HepG2 (cell line): ENCODE measurements at regions not wholly inside any gene's neighbourhood (a gene's known extent, or its start where the extent isn't known, plus 50 kb on each side); places are given as distances from the start of the nearest gene placed in this dataset.

Source experiments
- AGO1 ChIP-seq: fragments of 200-400 bp; formaldehyde crosslinking; IDR thresholded peaks from 2 replicates; pipeline ENCODE4 v1.6.1; 2017; ENCODE audit warnings: mild to moderate bottlenecking, low read depth, low read length, moderate library complexity; ENCODE audit not compliant: poor library complexity, severe bottlenecking
- CAMTA2 ChIP-seq: sonication (generic); formaldehyde crosslinking; IDR thresholded peaks from 2 replicates; pipeline ENCODE4 v1.4.0; 2020; ENCODE audit warnings: mild to moderate bottlenecking, missing genetic modification reagents, borderline replicate concordance
- POLR2AphosphoS5 ChIP-seq: IDR thresholded peaks from 2 replicates; pipeline ENCODE4 v1.6.1; 2012; ENCODE audit warnings: low read depth, low read length
- PTBP1 ChIP-seq: fragments of 200-400 bp; formaldehyde crosslinking; IDR thresholded peaks from 2 replicates; pipeline ENCODE4 v1.6.1; 2018; ENCODE audit warnings: low read length, low read depth; ENCODE audit not compliant: poor library complexity, severe bottlenecking
- TCF12 ChIP-seq, 2 experiments: fragments of 450-650 bp in 1 of 2; sonication (generic) in 1 of 2; formaldehyde crosslinking in 1 of 2; IDR thresholded peaks; 2 replicates each; pipeline versions ENCODE4 v1.6.1 to v1.8.0; 2017 to 2022; ENCODE audit warnings: antibody characterized with exemption in 1 of 2, mild to moderate bottlenecking in 1 of 2, missing genetic modification reagents in 1 of 2, moderate library complexity in 1 of 2
- U2AF2 ChIP-seq: fragments of 200-400 bp; formaldehyde crosslinking; IDR thresholded peaks from 2 replicates; pipeline ENCODE4 v1.6.1; 2017; ENCODE audit warnings: low read depth, mild to moderate bottlenecking, low read length
- ZNF766 ChIP-seq: sonication (generic); formaldehyde crosslinking; IDR thresholded peaks from 2 replicates; pipeline ENCODE4 v1.5.0; 2020; ENCODE audit warnings: missing genetic modification reagents, borderline replicate concordance
- TF ChIP-seq, protein P1 (sequence below): sonication (generic); formaldehyde crosslinking; IDR thresholded peaks from 2 replicates; pipeline ENCODE4 v1.8.1; 2023; ENCODE audit warnings: missing genetic modification reagents, mild to moderate bottlenecking, borderline replicate concordance
- TF ChIP-seq, protein P2 (sequence below): sonication (generic); formaldehyde crosslinking; IDR thresholded peaks from 2 replicates; pipeline ENCODE4 v1.4.0; 2020; ENCODE audit warnings: missing genetic modification reagents; ENCODE audit errors: not compliant biosample characterization
- TF ChIP-seq, protein P3 (sequence below): sonication (generic); formaldehyde crosslinking; IDR thresholded peaks from 2 replicates; pipeline ENCODE4 v1.4.0; 2020; ENCODE audit warnings: missing genetic modification reagents
- TF ChIP-seq, protein P4 (sequence below): sonication (generic); formaldehyde crosslinking; IDR thresholded peaks from 2 replicates; pipeline ENCODE4 v1.9.0; 2021; ENCODE audit warnings: missing genetic modification reagents, borderline replicate concordance
- TF ChIP-seq, protein P5 (sequence below): sonication (generic); formaldehyde crosslinking; IDR thresholded peaks from 2 replicates; pipeline ENCODE4 v1.4.0; 2020; ENCODE audit warnings: missing genetic modification reagents, borderline replicate concordance

DNA sequence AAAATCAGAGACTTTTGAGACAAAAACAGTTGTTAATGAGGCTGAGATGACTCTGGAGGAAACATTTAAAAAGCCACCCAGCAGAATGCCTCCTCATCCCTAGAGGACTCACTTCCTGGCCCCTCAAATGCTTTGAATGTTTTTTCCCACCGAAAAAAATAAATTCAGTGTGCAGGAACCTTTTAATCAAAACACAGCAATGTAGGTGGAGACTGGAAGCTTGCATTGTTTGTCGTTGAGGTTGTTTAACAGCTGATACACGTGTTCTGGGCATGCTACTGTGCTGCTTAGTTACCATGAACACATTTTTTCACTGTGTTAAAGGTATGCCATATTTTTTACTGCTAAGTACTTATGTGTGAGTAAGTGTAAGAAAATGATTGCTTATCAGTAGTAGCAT, 65.7 kb upstream of the ADCY2 start (continued):
- no peak for TF ChIP-seq PTBP1
- TF ChIP-seq U2AF2: no peak
- TF ChIP-seq, protein P1, sequence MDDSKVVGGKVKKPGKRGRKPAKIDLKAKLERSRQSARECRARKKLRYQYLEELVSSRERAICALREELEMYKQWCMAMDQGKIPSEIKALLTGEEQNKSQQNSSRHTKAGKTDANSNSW (CRISPR knock-in tag): no peak
- TF ChIP-seq, protein P2, sequence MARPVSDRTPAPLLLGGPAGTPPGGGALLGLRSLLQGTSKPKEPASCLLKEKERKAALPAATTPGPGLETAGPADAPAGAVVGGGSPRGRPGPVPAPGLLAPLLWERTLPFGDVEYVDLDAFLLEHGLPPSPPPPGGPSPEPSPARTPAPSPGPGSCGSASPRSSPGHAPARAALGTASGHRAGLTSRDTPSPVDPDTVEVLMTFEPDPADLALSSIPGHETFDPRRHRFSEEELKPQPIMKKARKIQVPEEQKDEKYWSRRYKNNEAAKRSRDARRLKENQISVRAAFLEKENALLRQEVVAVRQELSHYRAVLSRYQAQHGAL (CRISPR knock-in tag): no peak
- TF ChIP-seq, protein P3, sequence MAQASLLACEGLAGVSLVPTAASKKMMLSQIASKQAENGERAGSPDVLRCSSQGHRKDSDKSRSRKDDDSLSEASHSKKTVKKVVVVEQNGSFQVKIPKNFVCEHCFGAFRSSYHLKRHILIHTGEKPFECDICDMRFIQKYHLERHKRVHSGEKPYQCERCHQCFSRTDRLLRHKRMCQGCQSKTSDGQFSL (CRISPR knock-in tag): no peak
- TF ChIP-seq CAMTA2: no peak
- TF ChIP-seq TCF12 (IDR thresholded peaks at IDR 0.05): no peak
- TF ChIP-seq TCF12 (CRISPR knock-in tag; IDR thresholded peaks at IDR 0.05): no peak
- TF ChIP-seq, protein P4, sequence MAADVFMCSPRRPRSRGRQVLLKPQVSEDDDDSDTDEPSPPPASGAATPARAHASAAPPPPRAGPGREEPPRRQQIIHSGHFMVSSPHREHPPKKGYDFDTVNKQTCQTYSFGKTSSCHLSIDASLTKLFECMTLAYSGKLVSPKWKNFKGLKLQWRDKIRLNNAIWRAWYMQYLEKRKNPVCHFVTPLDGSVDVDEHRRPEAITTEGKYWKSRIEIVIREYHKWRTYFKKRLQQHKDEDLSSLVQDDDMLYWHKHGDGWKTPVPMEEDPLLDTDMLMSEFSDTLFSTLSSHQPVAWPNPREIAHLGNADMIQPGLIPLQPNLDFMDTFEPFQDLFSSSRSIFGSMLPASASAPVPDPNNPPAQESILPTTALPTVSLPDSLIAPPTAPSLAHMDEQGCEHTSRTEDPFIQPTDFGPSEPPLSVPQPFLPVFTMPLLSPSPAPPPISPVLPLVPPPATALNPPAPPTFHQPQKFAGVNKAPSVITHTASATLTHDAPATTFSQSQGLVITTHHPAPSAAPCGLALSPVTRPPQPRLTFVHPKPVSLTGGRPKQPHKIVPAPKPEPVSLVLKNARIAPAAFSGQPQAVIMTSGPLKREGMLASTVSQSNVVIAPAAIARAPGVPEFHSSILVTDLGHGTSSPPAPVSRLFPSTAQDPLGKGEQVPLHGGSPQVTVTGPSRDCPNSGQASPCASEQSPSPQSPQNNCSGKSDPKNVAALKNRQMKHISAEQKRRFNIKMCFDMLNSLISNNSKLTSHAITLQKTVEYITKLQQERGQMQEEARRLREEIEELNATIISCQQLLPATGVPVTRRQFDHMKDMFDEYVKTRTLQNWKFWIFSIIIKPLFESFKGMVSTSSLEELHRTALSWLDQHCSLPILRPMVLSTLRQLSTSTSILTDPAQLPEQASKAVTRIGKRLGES (CRISPR knock-in tag): no peak
- TF ChIP-seq, protein P5, sequence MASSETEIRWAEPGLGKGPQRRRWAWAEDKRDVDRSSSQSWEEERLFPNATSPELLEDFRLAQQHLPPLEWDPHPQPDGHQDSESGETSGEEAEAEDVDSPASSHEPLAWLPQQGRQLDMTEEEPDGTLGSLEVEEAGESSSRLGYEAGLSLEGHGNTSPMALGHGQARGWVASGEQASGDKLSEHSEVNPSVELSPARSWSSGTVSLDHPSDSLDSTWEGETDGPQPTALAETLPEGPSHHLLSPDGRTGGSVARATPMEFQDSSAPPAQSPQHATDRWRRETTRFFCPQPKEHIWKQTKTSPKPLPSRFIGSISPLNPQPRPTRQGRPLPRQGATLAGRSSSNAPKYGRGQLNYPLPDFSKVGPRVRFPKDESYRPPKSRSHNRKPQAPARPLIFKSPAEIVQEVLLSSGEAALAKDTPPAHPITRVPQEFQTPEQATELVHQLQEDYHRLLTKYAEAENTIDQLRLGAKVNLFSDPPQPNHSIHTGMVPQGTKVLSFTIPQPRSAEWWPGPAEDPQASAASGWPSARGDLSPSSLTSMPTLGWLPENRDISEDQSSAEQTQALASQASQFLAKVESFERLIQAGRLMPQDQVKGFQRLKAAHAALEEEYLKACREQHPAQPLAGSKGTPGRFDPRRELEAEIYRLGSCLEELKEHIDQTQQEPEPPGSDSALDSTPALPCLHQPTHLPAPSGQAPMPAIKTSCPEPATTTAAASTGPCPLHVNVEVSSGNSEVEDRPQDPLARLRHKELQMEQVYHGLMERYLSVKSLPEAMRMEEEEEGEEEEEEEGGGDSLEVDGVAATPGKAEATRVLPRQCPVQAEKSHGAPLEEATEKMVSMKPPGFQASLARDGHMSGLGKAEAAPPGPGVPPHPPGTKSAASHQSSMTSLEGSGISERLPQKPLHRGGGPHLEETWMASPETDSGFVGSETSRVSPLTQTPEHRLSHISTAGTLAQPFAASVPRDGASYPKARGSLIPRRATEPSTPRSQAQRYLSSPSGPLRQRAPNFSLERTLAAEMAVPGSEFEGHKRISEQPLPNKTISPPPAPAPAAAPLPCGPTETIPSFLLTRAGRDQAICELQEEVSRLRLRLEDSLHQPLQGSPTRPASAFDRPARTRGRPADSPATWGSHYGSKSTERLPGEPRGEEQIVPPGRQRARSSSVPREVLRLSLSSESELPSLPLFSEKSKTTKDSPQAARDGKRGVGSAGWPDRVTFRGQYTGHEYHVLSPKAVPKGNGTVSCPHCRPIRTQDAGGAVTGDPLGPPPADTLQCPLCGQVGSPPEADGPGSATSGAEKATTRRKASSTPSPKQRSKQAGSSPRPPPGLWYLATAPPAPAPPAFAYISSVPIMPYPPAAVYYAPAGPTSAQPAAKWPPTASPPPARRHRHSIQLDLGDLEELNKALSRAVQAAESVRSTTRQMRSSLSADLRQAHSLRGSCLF (CRISPR knock-in tag): no peak
- no peak for TF ChIP-seq AGO1
- TF ChIP-seq POLR2AphosphoS5: no peak
- TF ChIP-seq ZNF766 (CRISPR knock-in tag): no peak
- TF ChIP-seq, all 625 proteins: peak for 0
